ENCODE measurements at regions not wholly inside any gene's neighbourhood (a gene's known extent, or its start where the extent isn't known, plus 50 kb on each side); places are given as distances from the start of the nearest gene placed in this dataset.

DNA sequence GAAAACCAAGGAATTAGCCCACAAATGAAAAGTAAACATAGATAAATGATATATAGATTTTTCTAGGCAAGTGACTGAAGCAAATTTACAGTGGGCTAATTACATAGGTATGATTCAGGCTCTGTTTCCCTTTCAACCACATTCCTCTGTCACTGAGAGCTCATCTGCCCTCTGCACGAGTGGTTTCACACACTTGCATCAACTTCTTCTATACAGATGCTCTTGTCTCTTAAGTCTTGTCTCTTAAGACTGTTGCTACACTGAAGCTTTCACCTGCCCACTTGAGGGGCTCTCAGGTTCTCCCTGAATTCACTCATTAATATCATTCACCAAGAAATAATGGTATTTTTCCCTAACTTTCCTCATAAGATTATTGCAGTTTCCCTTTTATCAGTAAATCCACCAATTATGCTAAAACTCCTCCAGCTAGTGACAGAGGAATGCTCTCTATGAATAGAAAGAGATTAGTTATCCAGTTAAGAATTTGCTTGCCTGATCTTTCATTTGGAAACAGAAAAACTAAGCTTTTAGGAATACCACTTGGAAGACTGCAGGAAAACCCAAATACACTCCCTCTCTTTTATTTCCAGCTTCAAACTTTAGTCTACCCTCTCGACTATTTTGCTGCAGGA lies 95.7 kb downstream of the ELAPOR2 start:
- H3K4me1 Mint-ChIP-seq, result peaks cover 5% of the 10 kb centered on the region
- no peak for DNase-seq
- H3K4me3 Mint-ChIP-seq, result no peak overlapping the region
- H3K9me3 Mint-ChIP-seq, result no peaks in the 10 kb centered on the region
- H3K27ac Mint-ChIP-seq, result no peak overlapping the region
- H3K27me3 Mint-ChIP-seq, result peaks cover 3% of the 10 kb centered on the region
- H3K36me3 Mint-ChIP-seq, result no peaks in the 10 kb centered on the region

DNA sequence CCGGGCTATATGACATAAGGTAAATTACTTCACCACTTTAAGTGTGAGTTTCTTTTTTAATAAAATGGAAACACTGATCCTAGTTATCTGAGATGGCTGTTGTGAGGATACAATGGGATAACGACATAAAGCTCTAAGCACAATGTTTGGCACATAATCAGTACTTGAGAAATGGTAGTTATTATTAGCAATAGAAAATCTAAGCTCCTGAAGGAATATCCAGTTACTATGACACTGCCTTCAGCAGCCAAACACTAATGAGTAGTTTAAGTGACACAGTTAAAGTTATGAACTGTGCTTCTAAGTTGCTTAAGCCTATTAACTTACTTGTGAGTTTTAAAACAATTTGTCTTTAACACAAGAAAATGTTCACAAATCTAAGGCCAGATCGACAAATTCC lies 96.8 kb downstream of the ELAPOR2 start:
- Mint-ChIP-seq H3K27ac (no peak overlapping the region), H3K9me3 (no peaks in the 10 kb centered on the region), H3K36me3 (no peaks in the 10 kb centered on the region), H3K4me1 (peaks cover 5% of the 10 kb centered on the region), H3K27me3 (peaks cover 3% of the 10 kb centered on the region), H3K4me3 (no peak overlapping the region)
- no peak for DNase-seq

DNA sequence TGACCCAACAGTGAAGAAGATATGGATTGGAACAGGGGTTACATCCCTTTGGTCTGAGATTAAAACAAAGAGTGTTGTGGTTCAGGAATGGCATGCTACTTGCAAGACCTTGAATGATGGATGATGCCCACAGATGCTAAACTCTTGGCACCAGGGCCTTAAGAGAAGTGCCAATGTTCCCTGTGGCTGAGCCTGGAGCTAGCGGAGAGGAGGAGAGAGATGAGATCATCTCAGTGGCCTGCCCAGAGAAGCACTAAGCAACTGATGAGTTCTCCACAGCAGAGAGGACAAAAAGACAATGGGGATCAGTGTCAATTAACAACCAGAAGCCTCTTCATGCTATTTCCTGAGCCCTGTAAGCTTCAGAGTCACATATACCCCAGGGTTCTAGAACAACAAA lies 97.8 kb downstream of the ELAPOR2 start:
- Mint-ChIP-seq H3K9me3 (no peaks in the 10 kb centered on the region), H3K36me3 (no peaks in the 10 kb centered on the region), H3K27ac (no peak overlapping the region), H3K27me3 (peaks cover 3% of the 10 kb centered on the region), H3K4me3 (no peak overlapping the region), H3K4me1 (peaks cover 5% of the 10 kb centered on the region)
- DNase-seq, result no peak

DNA sequence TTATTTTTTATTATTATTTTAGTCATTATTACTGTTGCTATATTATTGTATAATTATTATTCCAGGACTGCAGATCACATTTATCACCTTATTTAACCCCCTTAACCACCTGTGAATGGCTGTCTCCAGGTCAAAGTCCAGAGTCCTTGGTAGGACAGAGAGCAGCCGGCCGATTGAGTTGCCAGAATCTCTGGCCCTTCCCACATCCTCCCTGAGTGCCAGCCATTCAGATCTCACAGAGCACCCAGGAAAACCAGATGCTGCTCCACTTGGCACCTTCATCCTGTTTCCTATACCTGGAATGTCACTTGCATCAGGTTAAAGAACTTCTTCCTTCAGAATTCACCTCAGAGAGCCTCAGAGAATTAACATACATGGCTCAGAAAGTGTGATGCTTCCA lies 101.1 kb downstream of the ELAPOR2 start:
- no peaks in the 10 kb centered on the region for H3K36me3 Mint-ChIP-seq
- no peak overlapping the region for H3K27ac Mint-ChIP-seq
- H3K4me3 Mint-ChIP-seq, result no peak overlapping the region
- no peak for DNase-seq
- peaks cover 3% of the 10 kb centered on the region for H3K4me1 Mint-ChIP-seq
- peaks cover 2% of the 10 kb centered on the region for H3K27me3 Mint-ChIP-seq
- no peaks in the 10 kb centered on the region for H3K9me3 Mint-ChIP-seq

DNA sequence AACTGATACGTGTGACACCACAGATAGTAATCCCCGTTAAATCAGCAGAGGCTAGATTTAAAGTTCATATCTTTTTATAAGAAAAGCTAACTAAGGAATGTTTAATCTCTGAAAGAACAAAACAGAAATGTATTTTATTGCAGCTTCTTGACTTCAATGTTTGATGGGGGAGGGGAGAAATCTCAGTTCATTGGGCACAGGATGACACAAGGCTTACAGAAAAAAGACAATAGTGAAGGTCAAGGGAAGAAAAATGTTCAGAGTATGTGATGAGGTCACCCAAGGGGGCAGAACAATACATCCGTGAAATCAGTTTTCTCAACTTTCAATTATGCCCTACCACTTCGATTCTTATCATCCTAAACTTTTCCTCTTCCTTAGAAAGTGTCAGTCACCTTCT lies 102.9 kb downstream of the ELAPOR2 start:
- H3K4me3 Mint-ChIP-seq, result no peak overlapping the region
- H3K9me3 Mint-ChIP-seq, result no peaks in the 10 kb centered on the region
- no peak for DNase-seq
- H3K27ac Mint-ChIP-seq, result no peak overlapping the region
- H3K36me3 Mint-ChIP-seq, result no peaks in the 10 kb centered on the region
- peaks cover 2% of the 10 kb centered on the region for H3K4me1 Mint-ChIP-seq
- peaks cover 2% of the 10 kb centered on the region for H3K27me3 Mint-ChIP-seq

DNA sequence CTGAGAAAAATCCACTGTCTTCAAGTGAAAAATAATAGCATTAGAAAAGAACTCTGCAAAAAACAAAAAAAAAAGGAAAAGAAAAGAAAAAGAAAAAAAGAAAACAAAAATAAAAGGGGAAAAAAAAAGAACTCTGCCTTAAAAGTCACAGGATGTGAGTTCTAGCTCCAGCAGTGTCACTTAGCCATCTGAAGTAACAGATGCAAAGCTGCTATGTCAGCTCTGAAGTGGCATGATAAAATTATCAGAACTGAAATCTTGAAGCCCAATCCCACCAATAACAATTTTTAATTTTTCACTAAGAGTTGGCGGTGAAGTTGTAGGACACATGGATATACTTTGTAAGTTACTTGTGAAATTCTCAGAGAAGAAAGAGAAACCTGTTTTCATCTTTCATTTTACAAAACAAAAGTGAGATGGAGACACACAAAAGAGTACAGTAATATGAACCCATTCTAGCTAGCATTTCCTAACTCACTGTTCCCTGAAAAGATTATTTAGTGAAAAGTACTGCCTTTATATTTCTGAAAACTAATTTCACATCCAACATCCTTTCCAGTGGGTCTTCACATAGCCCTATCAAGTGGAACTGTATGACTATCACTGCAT lies 103.5 kb downstream of the ELAPOR2 start:
- H3K9me3 Mint-ChIP-seq, result no peaks in the 10 kb centered on the region
- no peak for DNase-seq
- peaks cover 2% of the 10 kb centered on the region for H3K27me3 Mint-ChIP-seq
- no peak overlapping the region for H3K27ac Mint-ChIP-seq
- H3K36me3 Mint-ChIP-seq, result no peaks in the 10 kb centered on the region
- H3K4me1 Mint-ChIP-seq, result peaks cover 2% of the 10 kb centered on the region
- H3K4me3 Mint-ChIP-seq, result no peak overlapping the region

DNA sequence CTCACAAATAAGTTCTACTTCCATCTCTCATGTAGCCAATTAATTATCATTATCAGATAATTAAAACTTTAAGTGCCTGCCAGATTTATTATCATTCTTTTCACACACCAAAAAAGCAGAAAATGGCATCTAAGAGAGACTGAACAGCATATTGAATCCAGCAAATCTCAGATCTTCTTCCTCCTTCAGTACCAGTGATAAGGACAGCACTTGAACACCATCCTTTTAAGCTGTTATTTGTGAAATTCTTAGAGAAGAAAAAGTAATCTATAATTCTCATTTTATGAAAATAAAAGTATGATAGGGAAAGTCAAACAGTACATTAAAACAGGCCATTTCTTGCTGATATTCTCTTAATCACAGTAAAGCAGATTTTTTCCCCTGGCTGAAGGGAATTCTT lies 104.5 kb downstream of the ELAPOR2 start:
- H3K27ac Mint-ChIP-seq, result no peak overlapping the region
- peaks cover 2% of the 10 kb centered on the region for H3K27me3 Mint-ChIP-seq
- no peak for DNase-seq
- no peaks in the 10 kb centered on the region for H3K9me3 Mint-ChIP-seq
- peaks cover 2% of the 10 kb centered on the region for H3K4me1 Mint-ChIP-seq
- H3K4me3 Mint-ChIP-seq, result no peak overlapping the region
- no peaks in the 10 kb centered on the region for H3K36me3 Mint-ChIP-seq

DNA sequence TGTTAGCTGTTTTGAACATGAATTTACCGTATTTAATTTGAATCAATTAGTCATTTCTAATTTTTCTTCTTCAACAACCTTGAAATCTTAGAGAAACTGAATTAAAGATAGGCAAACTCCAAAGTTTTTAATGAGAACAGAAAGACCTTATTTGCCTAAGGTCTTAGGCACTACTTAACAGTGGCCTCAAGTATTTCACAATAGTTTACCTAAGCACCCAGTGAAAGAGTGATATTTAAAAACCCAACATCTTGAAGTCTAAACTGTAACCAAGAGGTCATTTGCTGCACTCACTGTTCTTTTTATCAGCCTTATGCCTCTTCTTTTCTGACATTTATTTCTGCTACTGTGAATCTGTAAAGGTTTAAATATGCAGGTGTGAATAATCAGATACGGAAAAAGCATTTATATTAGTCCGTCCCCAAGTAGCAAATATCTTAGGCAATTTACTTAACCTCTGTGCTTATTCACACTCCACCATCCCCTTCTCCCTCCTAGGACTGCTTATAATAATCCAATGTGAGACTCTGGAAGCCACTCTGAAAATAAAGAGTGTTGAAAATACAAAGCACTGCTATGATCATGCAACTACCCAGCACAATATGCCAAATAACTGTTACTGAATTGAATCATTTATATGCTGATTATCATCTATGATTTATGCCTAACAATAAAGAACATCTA lies 105.7 kb downstream of the ELAPOR2 start:
- peaks cover 2% of the 10 kb centered on the region for H3K27me3 Mint-ChIP-seq
- H3K9me3 Mint-ChIP-seq, result no peaks in the 10 kb centered on the region
- no peaks in the 10 kb centered on the region for H3K36me3 Mint-ChIP-seq
- peaks cover 2% of the 10 kb centered on the region for H3K4me1 Mint-ChIP-seq
- no peak overlapping the region for H3K27ac Mint-ChIP-seq
- H3K4me3 Mint-ChIP-seq, result no peak overlapping the region
- no peak for DNase-seq

DNA sequence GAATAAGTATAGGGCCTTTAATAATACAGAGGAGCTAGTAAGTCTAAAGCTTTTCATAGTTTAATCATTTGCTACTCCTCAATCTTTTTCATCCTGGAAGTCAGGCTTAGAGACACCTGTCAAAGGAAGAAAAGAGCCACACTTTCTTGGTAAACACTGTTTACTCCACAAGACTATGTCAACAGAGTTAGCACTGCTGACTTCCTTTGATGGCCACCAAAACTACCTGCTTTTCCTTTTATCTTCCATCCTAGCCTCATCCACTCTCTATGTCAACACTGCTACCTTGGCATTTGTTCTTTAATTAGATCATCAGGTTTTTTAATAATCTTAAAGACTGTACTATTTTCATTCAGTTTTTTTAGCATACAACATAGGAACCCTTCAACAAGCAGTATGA lies 106.2 kb downstream of the ELAPOR2 start:
- no peak for DNase-seq
- H3K4me3 Mint-ChIP-seq, result no peak overlapping the region
- H3K27ac Mint-ChIP-seq, result no peak overlapping the region
- peaks cover 2% of the 10 kb centered on the region for H3K4me1 Mint-ChIP-seq
- peaks cover 2% of the 10 kb centered on the region for H3K27me3 Mint-ChIP-seq
- H3K36me3 Mint-ChIP-seq, result no peaks in the 10 kb centered on the region
- H3K9me3 Mint-ChIP-seq, result no peaks in the 10 kb centered on the region

DNA sequence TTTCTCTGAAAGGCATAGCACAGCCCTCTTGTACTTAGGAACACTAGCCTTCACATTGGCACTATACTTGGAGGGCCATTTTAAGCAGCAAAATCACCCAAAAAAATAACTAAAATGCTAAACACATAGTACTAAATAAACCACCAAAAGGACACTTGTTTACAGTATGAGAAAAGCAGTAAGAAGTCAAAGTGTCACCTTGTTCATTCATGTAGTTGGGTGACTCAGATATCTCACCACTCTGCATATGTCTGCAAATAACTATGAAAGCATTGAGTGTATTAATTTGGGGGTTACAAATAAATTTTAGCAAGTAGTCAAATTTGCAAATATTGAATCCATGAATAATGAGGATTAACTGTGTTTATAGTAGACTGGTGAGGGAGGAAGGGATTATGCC lies 107.6 kb downstream of the ELAPOR2 start:
- Mint-ChIP-seq H3K9me3 (no peaks in the 10 kb centered on the region), H3K36me3 (no peaks in the 10 kb centered on the region), H3K4me3 (no peak overlapping the region), H3K27me3 (peaks cover 2% of the 10 kb centered on the region), H3K27ac (no peak overlapping the region), H3K4me1 (peaks cover 2% of the 10 kb centered on the region)
- DNase-seq, result no peak

DNA sequence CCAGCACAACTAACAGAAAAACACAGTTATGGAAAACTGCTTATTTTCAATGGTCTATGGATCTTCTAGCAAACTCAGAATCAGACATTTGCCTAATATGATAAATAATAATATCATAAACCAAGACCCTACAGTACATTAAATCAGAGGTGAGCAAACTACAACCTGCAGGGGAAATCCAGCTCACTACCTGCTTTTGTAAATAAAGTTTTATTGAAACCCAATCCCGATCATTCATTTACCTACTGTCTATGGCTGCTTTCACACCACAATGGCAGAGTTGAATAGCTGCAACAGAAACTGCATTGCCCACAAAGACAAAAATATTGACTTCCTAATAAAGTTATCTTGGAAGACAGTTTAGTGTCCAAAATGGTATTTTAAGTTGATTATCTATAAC lies 108.5 kb downstream of the ELAPOR2 start:
- no peak overlapping the region for H3K4me3 Mint-ChIP-seq
- peaks cover 2% of the 10 kb centered on the region for H3K27me3 Mint-ChIP-seq
- DNase-seq, result no peak
- no peak overlapping the region for H3K27ac Mint-ChIP-seq
- no peaks in the 10 kb centered on the region for H3K9me3 Mint-ChIP-seq
- no peaks in the 10 kb centered on the region for H3K36me3 Mint-ChIP-seq
- no peaks in the 10 kb centered on the region for H3K4me1 Mint-ChIP-seq

DNA sequence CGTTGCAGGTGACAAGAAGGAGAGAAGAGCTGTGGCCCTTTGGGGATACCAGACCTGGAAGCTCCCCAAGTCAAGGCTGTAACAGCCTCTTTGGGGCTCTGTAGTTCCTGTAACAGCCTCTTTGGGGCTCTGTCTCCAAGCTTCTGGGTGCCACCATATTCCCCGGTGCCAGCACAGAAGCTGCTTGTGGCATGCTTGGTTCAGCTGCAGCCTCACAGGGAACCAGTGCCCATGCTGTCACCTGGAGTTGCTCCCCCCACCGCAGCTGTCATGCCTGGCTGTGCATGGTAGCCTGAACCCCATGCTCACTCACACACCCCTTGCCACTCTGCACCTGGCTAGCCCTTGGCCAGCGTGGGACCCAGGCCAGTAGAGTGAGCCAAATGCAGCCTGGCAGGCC lies 109.1 kb downstream of the ELAPOR2 start:
- no peaks in the 10 kb centered on the region for H3K9me3 Mint-ChIP-seq
- H3K4me3 Mint-ChIP-seq, result no peak overlapping the region
- no peaks in the 10 kb centered on the region for H3K4me1 Mint-ChIP-seq
- H3K27me3 Mint-ChIP-seq, result peaks cover 2% of the 10 kb centered on the region
- no peaks in the 10 kb centered on the region for H3K36me3 Mint-ChIP-seq
- H3K27ac Mint-ChIP-seq, result no peak overlapping the region
- DNase-seq, result no peak

DNA sequence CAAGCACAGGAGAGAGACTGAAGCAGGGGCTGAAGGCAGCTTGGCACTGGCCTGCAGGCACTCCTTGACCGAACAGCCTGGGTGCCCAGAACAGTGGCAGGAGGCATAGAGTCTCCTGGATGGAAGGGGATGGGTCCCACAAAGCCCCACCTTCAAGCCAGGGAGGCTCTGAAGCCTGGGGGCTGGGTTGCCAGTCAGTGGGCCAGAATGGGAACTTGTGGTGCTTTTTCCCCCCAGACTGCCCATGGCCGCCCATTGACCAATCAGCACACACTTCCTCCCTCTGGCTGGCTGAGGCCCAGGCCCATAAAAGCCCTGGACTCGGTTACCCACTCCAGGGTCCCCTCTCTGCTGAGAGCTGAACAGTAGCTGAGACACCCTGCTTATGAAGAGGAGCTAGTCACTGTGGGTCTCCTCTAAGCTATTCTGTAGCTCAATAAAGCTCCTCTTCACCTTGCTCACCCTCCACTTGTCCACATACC lies 109.6 kb downstream of the ELAPOR2 start:
- Mint-ChIP-seq H3K4me1 (no peaks in the 10 kb centered on the region), H3K36me3 (no peaks in the 10 kb centered on the region), H3K27ac (no peak overlapping the region), H3K4me3 (no peak overlapping the region), H3K9me3 (no peaks in the 10 kb centered on the region), H3K27me3 (peaks cover 2% of the 10 kb centered on the region)
- DNase-seq, result no peak

DNA sequence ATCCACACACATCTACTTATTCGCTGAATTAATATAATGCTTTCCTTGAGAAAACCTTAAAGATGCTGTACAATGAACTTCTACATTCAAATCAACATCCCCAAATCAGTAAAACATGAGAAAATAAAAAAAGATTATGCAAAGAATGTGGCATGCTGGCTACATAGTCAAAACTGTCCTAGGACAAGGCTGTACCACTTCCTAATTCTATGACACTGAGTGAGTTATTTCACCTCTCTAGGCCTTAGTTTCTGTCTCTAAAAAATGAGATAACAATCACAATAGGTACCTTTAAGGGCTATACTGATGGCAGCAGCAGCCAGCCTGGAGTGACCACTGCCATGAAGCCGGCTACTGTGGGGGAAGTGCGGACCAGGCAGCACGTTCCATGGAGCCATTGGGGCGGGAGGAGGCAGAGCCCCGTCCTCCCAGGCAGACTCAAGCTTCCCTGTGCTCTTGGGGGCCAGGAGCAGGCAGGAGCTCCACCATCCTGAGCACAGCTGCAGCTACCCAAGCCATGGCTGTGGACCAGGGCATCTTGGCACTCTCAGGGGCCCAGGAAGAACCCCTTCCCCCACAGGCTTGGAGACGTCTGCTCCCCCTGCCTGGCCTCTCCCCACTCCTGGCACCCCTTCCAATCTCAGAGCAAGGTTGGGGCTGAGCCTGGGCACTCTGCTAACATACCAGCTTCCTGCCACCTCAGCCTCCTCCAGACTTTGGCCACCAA lies 110.2 kb downstream of the ELAPOR2 start:
- Mint-ChIP-seq H3K9me3 (no peaks in the 10 kb centered on the region), H3K27ac (no peak overlapping the region), H3K36me3 (no peaks in the 10 kb centered on the region), H3K4me1 (no peaks in the 10 kb centered on the region), H3K27me3 (peaks cover 2% of the 10 kb centered on the region), H3K4me3 (no peak overlapping the region)
- no peak for DNase-seq

DNA sequence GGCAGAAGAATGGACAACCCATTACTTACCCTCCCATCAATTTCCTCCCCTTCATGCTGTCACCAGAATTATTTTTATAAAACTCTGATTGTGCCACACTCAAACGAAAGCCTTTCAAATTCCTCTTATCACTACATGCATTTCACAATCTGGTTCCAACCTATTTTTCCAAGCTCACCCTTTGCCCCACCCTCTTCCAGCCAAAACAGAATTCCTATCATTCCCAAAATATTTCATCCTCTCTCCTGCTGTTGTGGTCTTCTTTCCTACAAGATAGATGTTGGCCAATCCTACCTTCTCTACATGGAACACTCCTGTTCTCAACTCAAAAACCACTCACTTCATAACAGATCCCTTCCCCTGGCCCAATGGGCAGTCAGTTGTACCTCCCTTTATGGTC lies 111.5 kb downstream of the ELAPOR2 start:
- Mint-ChIP-seq H3K4me1 (no peaks in the 10 kb centered on the region), H3K27me3 (no peaks in the 10 kb centered on the region), H3K4me3 (no peak overlapping the region), H3K27ac (no peak overlapping the region), H3K9me3 (no peaks in the 10 kb centered on the region), H3K36me3 (no peaks in the 10 kb centered on the region)
- no peak for DNase-seq

Data from activated naive CD8-positive, alpha-beta T cell treated with anti-CD3 and anti-CD28 coated beads for 36 hours (primary cell).